ENCODE measurements at regions not wholly inside any gene's neighbourhood (a gene's known extent, or its start where the extent isn't known, plus 50 kb on each side); places are given as distances from the start of the nearest gene placed in this dataset.

GRCh38 chr4:55014876-55015275, 110.5 kb downstream of the KDR start:
- H3T11ph ChIP-seq (ENCODE audit: low read length): no peak overlapping the region
- no peak overlapping the region for H2BK12ac ChIP-seq (ENCODE audit: insufficient read length, low read depth, low read length)
- H3K23me2 ChIP-seq (ENCODE audit: insufficient read length, low read depth, low read length, poor library complexity, severe bottlenecking): no peaks in the 10 kb centered on the region
- H3K4me1 ChIP-seq (ENCODE audit: insufficient read depth, low read length): no peaks in the 10 kb centered on the region; the same call in 1 of the 2 replicates
- no peak overlapping the region for H3K14ac ChIP-seq (ENCODE audit: insufficient read depth, low read length)
- no peak overlapping the region for H3K4me2 ChIP-seq (ENCODE audit: insufficient read depth, insufficient read length, low read length)
- DNase-seq: no peak
- TF ChIP-seq CTCF (conservative IDR thresholded peaks at IDR 0.05): no peak
- H3K23ac ChIP-seq (ENCODE audit: insufficient read length, low read depth, low read length): no peak overlapping the region
- no peak overlapping the region for H2BK5ac ChIP-seq (ENCODE audit: insufficient read length, low read length)
- peaks cover 26 to 27% of the 10 kb centered on the region in 2 experiments for H3K4me1 Mint-ChIP-seq
- no peaks in the 10 kb centered on the region for H3K9me3 ChIP-seq (ENCODE audit: control insufficient read depth, low read depth, low read length)
- H3K27ac ChIP-seq (ENCODE audit: insufficient read length, low read depth, low read length): no peak overlapping the region
- H3K56ac ChIP-seq (ENCODE audit: insufficient read length, low read depth, low read length): no peak overlapping the region
- H3K79me1 ChIP-seq (ENCODE audit: insufficient read depth, low read depth, low read length, poor library complexity, severe bottlenecking): no peaks in the 10 kb centered on the region
- H2AK5ac ChIP-seq (ENCODE audit: insufficient read length, low read length): no peak overlapping the region
- no peak overlapping the region for H3K9ac ChIP-seq (ENCODE audit: extremely low read depth, insufficient read length, low read length)
- H4K8ac ChIP-seq (replicated peaks; ENCODE audit: insufficient read length, low read depth, low read length): no peak overlapping the region
- no peak overlapping the region for H2BK20ac ChIP-seq (ENCODE audit: low read depth, low read length, poor library complexity, severe bottlenecking)
- no peaks in the 10 kb centered on the region for H4K20me1 ChIP-seq (ENCODE audit: control insufficient read depth, insufficient read depth, insufficient read length)
- no peak overlapping the region for H2BK120ac ChIP-seq (ENCODE audit: low read depth, low read length, poor library complexity, severe bottlenecking)
- no peaks in the 10 kb centered on the region for H3K27me3 ChIP-seq (ENCODE audit: insufficient read depth, low read length)
- WGBS (ENCODE audit: extremely low coverage, insufficient read length, low lambda C conversion rate): no CpG with 5 or more reads among the region's 2 CpGs
- no peak overlapping the region for H4K91ac ChIP-seq (ENCODE audit: insufficient read length, low read depth, low read length)
- no peaks in the 10 kb centered on the region for H3K79me2 ChIP-seq (ENCODE audit: insufficient read depth, low read length)
- H3K27ac Mint-ChIP-seq: no peak overlapping the region
- H3K9me3 Mint-ChIP-seq: no peaks in the 10 kb centered on the region; a peak in 2 of 5 replicates
- H2AFZ ChIP-seq (ENCODE audit: low read length): no peak overlapping the region
- H4K5ac ChIP-seq (ENCODE audit: insufficient read length, low read depth, low read length): no peak overlapping the region
- no peak overlapping the region for H2BK15ac ChIP-seq (ENCODE audit: low read depth, low read length)
- no peaks in the 10 kb centered on the region for H3K27me3 Mint-ChIP-seq (ENCODE audit: low read depth)
- no peak overlapping the region for H3K4ac ChIP-seq (ENCODE audit: low read depth, low read length)
- H3K4me3 Mint-ChIP-seq: no peak overlapping the region
- no peak overlapping the region for H3K18ac ChIP-seq (ENCODE audit: insufficient read length, low read depth, low read length)
- H3K36me3 Mint-ChIP-seq (ENCODE audit: insufficient read depth in 1 of 3, low read depth in 3 of 3): peaks cover 0 to 2% (median 0%) of the 10 kb centered on the region in 3 experiments; a peak in 2 of 7 replicates
